ENCODE measurements at regions not wholly inside any gene's neighbourhood (a gene's known extent, or its start where the extent isn't known, plus 50 kb on each side); places are given as distances from the start of the nearest gene placed in this dataset.

DNA sequence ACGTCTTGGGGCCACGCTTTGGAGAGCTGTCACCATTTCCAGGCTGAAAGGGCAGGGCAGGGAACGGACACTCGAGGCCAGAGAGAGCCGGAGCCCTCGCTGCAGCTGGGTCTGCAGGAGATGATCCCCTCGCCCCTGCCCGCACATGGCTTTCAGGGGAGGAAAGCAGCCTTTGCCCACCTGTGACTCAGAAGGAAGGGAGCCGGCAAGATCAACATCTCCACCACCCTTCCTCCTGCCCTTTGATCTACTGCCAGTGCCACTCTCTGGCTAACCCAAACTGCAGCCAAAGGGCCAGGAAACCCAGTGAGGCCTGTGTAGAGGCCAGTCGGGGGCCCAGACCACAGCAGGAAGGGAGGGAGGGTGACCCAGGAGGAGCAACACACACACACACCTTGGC is 137.1 kb upstream of the ERCC6L2 start:
- POLR2A ChIA-PET, result no interaction called here
- Histone ChIP-seq H3K4me2 (ENCODE audit: low read length) (no peak overlapping the region), H4K20me1 (ENCODE audit: insufficient read depth) (no peaks in the 10 kb centered on the region), H3K4me1 (ENCODE audit: control insufficient read depth in 1 of 2, insufficient read depth in 2 of 2, low read length in 2 of 2) (peaks cover 0 to 6% of the 10 kb centered on the region in 2 experiments; a peak in 2 of 4 replicates), H3K27ac (ENCODE audit: low read depth, low read length) (no peak overlapping the region), H3K27me3 (ENCODE audit: insufficient read depth, low read length) (no peaks in the 10 kb centered on the region), H3K9me3 (ENCODE audit: control insufficient read depth in 1 of 2, insufficient read depth in 1 of 2, low read depth in 1 of 2, low read length in 2 of 2) (no peaks in the 10 kb centered on the region), H3K4me3 (replicated peaks in 1 of 2; ENCODE audit: low read depth in 1 of 2, low read length in 2 of 2) (no peak overlapping the region), H3K9me2 (ENCODE audit: insufficient read depth) (no peaks in the 10 kb centered on the region), H2AFZ (ENCODE audit: low read depth, low read length, poor library complexity, severe bottlenecking) (no peak overlapping the region), H3K79me2 (ENCODE audit: insufficient read depth, low read length) (no peaks in the 10 kb centered on the region), H3K9ac (ENCODE audit: low read length) (no peak overlapping the region), H3K36me3 (ENCODE audit: control insufficient read depth in 1 of 2, insufficient read depth in 2 of 2, low read length in 2 of 2) (no peaks in the 10 kb centered on the region)
- CTCF ChIA-PET, result no interaction called here
- no peak for ATAC-seq
- intact Hi-C loops (cut with micrococcal nuclease), result no loop called here
- BruUV-seq (replicated peaks), result no TSS peak
- no peak for TF ChIP-seq SP1 (IDR thresholded peaks at IDR 0.05; ENCODE audit: low read depth)
- peak; percentile 56 for TF ChIP-seq TCF7L2 (IDR thresholded peaks at IDR 0.05; ENCODE audit: borderline replicate concordance, extremely low read depth, insufficient read depth, insufficient read length)
- RAD21 ChIA-PET (ENCODE audit: low non-redundant PET in 1 of 2, low total read pairs in 2 of 2, uncharacterized antibody in 2 of 2, unreplicated experiment in 2 of 2), result no interaction called here
- DNase-seq (ENCODE audit: low read depth, low spot score), result no peak

DNA sequence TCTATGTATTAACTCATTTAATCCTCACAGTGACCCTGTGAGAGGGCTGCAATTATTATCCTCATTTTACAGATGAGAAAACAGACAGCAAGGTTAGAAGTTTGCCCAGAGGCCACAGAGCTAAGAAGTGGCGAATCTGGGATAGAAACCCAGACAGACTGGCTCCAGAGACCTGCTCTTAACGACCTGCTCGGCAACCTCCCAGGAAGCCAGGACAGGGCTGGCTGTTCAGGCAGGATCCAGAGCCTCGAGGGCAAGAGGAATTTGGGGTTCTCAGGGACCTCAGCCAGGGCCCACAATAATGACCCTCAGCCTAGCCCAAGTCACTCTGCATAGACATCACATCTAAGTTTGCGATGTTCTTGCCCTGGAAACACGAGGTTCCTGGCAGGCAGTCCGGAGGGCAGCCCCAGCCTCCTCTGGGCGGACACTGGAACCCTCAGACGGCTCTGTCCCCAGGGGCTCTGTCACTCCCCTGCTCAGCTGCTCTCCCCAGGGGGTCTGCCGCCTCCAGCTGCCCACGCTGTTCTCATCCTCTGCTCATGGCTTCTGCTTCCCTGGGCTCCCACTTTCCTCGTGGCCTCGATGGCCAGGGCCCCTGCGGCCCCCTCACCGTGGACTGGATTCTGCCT is 138.5 kb upstream of the ERCC6L2 start:
- Histone ChIP-seq H3K4me2 (ENCODE audit: low read length) (no peak overlapping the region), H3K27me3 (ENCODE audit: insufficient read depth, low read length) (no peaks in the 10 kb centered on the region), H3K9ac (ENCODE audit: low read length) (no peak overlapping the region), H2AFZ (ENCODE audit: low read depth, low read length, poor library complexity, severe bottlenecking) (no peak overlapping the region), H3K27ac (ENCODE audit: low read depth, low read length) (no peak overlapping the region; the same call in 1 of the 2 replicates), H3K9me3 (ENCODE audit: control insufficient read depth in 1 of 2, insufficient read depth in 1 of 2, low read depth in 1 of 2, low read length in 2 of 2) (no peaks in the 10 kb centered on the region), H3K9me2 (ENCODE audit: insufficient read depth) (no peaks in the 10 kb centered on the region), H3K4me3 (replicated peaks in 1 of 2; ENCODE audit: low read depth in 1 of 2, low read length in 2 of 2) (no peak overlapping the region), H4K20me1 (ENCODE audit: insufficient read depth) (no peaks in the 10 kb centered on the region), H3K79me2 (ENCODE audit: insufficient read depth, low read length) (no peaks in the 10 kb centered on the region), H3K4me1 (ENCODE audit: control insufficient read depth in 1 of 2, insufficient read depth in 2 of 2, low read length in 2 of 2) (peaks cover 0 to 6% of the 10 kb centered on the region in 2 experiments; a peak in 2 of 4 replicates), H3K36me3 (ENCODE audit: control insufficient read depth in 1 of 2, insufficient read depth in 2 of 2, low read length in 2 of 2) (no peaks in the 10 kb centered on the region)
- CTCF ChIA-PET, result interaction anchor here (1.0 to 1.5 kb wide), 6 partner anchors 9 to 21 kb away, joined by 4 to 16 read pairs (median 6); no protein-coding TSS in a partner anchor
- DNase-seq (ENCODE audit: low read depth, low spot score) (no peak), ATAC-seq (no peak)
- POLR2A ChIA-PET, result interaction anchor here (1.0 kb wide), 1 partner anchor 138 kb away, joined by 3 read pairs; no protein-coding TSS in a partner anchor
- intact Hi-C loops (cut with micrococcal nuclease), result no loop called here
- BruUV-seq (replicated peaks), result no TSS peak
- RAD21 ChIA-PET (ENCODE audit: low non-redundant PET in 1 of 2, low total read pairs in 2 of 2, uncharacterized antibody in 2 of 2, unreplicated experiment in 2 of 2), result no interaction called here
- TF ChIP-seq JUND (IDR thresholded peaks at IDR 0.05) (no peak), ZFX (IDR thresholded peaks at IDR 0.05) (no peak), POLR2A (IDR thresholded peaks at IDR 0.05; ENCODE audit: borderline replicate concordance, extremely low read depth, insufficient read depth, insufficient read length) (no peak), CBX3 (IDR thresholded peaks at IDR 0.05; ENCODE audit: low read depth) (no peak), TCF7L2 (IDR thresholded peaks at IDR 0.05; ENCODE audit: borderline replicate concordance, extremely low read depth, insufficient read depth, insufficient read length) (no peak), FOSL1 (IDR thresholded peaks at IDR 0.05; ENCODE audit: low read depth) (no peak), ZBTB33 (IDR thresholded peaks at IDR 0.05; ENCODE audit: extremely low read depth, insufficient replicate concordance, low read length) (no peak), ZNF274 (IDR thresholded peaks at IDR 0.05; ENCODE audit: low read depth, low read length) (no peak), CEBPB (IDR thresholded peaks at IDR 0.05; ENCODE audit: low read depth) (no peak), POLR2AphosphoS5 (IDR thresholded peaks at IDR 0.05; ENCODE audit: low read depth, low read length) (no peak), REST (IDR thresholded peaks at IDR 0.05; ENCODE audit: low read depth) (no peak), SIN3A (IDR thresholded peaks at IDR 0.05; ENCODE audit: low read depth) (no peak), SRF (IDR thresholded peaks at IDR 0.05; ENCODE audit: low read depth) (no peak), SP1 (IDR thresholded peaks at IDR 0.05; ENCODE audit: low read depth) (no peak), EGR1 (IDR thresholded peaks at IDR 0.05; ENCODE audit: low read depth) (no peak), MAX (IDR thresholded peaks at IDR 0.05) (no peak)
